DMS79 (cell line): ENCODE measurements at regions not wholly inside any gene's neighbourhood (a gene's known extent, or its start where the extent isn't known, plus 50 kb on each side); places are given as distances from the start of the nearest gene placed in this dataset.
"Not testable (repeated sequence)": the region's sequence is repeated elsewhere in the genome, so short reads cannot be mapped to it uniquely, and the experiment has no call there.

Experiments used
- DNase-seq: peaks from one replicate; lab custom pipeline; 2025; lab: John Stamatoyannopoulos, UW

GRCh38 chr18:27579364-27579763, 394.3 kb upstream of the CHST9 start:
- DNase-seq = no peak

DNA sequence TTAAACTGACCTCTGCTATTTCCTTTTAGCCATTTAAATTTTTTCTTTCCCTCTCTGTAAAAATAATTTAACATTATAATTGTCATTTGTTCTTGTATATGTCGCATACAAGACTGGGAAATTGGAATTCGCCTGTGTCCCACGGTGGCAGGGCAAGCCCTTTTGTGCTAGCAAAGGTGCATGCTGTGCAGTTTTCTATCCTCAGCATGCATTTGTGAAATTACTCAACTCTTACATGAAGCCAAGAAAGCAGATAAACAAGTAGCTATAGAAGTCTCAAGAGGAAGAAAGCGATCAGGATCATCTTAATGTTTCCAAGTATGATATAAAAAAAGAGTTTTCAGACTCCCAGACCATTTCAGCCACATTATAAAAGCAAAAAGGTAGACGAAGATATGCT, 392.6 kb upstream of the CHST9 start:
- DNase-seq = no peak

- no peak for DNase-seq
Observed at GRCh38 chr18:27577265-27577664, 392.2 kb upstream of the CHST9 start.

- no peak for DNase-seq
Observed at GRCh38 chr18:27567434-27567833, 382.3 kb upstream of the CHST9 start.

DNA sequence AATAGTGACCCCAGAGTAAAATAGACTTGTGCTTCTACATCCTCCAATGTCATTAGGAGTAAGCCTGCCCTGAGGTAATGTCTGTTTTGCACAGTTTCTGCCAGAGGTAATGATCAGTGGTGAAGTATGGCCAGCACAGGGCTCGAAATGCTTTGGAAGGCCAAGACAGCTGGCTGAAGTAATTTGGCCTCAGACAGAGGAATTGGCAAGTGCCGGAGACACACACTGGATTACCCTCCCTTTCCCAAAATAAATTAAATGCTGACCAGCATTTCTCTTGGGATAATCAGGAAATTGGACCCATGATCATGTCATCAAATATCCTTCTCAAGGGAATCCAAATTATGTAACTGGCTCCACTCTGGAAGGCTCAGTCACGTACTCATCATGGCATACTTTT, 379.0 kb upstream of the CHST9 start:
- no peak for DNase-seq

DNA sequence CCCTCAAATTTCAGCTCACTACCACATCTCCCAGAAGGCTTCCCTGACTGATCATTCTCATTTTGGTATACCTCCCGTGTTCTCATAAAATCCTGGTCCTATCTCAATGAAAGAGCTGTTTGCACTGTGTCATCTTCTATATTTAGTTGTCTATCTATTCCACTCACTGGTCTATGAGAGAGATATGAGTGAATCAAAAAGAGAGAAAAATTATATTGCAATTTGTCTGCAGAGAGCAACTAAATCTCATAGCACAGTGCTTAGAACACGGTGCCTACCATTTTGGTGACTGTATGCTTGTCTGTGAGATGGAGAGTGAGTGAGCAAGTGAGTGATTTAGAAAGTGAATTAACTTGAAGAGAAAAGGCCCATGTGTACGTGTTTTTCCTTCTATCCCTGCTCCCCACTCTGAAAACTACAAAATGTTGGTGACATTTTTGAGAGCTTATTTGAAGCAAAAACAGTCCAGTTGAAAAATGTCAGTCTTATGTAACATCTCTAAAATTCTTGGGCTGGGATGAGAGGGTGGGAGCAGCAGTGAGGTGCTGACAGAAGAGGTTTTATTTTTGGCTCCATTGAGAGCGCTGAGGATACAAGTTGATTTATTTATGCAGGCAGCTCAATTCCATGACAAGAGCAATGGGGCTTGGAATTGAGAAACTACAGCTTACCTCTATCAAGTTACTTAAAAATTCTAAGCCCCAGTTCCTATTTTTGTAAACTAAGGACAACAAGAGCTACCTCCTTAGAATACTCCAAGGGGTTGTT, 373.5 kb upstream of the CHST9 start:
- DNase-seq = no peak

DNA sequence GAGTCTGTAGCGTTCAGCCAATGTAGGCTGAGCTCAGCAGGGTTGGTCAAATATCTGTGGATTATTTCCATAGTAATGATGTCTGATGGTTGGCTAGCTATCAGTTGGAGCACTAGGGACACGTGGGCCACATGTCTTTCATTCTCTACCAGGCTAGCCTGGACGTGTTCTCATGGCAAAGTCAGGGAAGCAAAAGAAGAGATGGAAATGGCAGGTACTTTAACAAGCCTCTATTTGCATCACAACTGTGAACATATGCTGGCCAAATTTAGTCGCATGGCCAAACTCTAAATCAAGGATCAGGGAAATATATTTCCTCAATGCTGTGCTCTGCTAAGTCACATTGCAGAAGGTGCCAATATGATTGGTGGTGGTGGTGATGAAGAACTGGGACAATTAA, 371.6 kb upstream of the CHST9 start:
- DNase-seq = no peak

DNA sequence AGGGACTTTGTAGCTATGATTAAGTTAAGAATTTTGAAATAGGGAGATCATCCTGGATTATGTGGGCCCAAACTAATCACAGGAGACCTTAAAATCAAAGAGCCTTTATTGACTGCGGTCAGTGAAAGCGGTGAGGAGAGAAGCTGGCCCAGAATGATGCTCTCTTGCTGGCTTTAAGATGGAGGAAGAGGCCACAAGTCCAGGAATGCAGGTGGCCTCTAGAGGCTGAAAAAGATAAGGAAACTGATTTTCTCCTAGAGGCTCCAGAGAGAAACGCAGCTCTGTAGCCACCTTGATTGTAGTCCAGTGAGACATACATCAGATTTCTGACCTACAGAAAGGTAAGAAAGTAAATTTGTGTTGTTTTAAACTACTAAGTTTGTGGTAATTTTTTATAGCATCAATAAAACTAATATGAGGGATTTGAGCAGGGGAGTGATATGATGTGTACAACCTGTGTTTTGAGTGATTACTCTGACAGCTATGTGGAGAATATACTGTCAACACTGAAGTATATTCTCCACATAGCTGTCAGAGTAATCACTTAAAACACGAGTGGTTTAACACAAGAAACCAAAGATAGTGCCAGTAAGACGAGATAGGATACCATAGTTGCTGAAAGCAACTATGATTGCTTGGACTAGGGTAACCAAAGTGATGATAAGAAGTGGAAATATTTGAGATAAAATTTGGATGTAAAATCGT, 364.4 kb upstream of the CHST9 start:
- DNase-seq = no peak

- DNase-seq = peak; percentile 38
Observed at GRCh38 chr18:27546991-27547390, 361.9 kb upstream of the CHST9 start.

DNA sequence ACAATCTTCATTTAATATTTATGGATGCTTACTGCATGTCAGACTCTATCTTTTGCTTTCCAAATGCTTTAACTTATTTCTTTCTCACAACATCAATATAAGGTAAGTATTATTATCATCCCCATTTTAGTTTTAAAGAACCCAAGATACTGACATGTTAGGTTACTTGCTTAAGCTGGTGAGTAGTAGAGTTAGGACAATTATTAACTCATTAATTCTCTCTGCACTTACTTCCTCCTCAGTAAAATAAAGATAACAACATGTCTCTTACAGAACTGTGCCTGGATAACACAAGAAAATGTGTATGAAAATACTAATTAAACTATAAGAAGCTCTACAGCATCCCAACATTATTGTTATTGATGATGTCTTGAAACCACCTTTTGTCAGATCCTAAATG, 359.1 kb upstream of the CHST9 start:
- no peak for DNase-seq

GRCh38 chr18:27541293-27541692, 356.2 kb upstream of the CHST9 start:
- no peak for DNase-seq

DNA sequence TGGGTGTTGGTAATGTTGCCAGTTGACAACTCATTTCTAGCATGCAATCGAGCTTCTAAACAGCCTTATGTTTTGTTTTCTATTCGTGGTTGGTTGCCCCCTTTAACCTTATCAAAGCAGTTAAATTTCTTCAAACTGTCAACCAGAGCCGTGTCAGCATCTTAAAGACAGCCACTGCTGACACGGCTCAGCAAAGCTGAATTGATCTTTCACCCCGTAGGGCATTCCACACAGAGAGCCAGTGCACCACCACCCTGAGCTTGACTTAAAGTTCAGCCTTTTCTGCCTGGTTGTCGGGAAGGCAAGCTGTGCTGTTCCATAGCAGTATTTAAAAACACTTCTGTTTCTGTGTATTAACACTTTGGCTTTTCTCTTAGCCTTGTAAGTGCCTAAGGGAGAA, 355.0 kb upstream of the CHST9 start:
- DNase-seq = no peak

- DNase-seq = no peak
Observed at GRCh38 chr18:27528925-27529521, 343.9 kb upstream of the CHST9 start.

DNA sequence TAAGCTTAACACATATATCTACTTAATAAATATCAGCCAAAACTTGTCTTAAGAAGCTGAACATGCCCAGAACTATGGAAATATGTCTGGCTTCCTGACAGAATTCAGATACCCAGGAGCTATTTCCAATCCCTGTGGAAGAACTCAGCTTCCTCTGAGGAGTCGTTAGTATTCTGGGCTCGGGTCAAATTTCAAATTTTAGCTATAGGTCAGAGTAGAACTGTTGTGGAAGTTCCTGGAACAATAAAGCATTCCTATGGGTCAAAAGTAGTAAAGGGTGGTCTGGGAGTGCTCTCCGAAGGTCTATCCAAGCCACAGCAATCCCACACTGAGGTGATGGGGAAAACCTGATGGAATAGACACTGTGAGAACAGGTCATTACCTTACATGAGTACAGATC, 342.7 kb upstream of the CHST9 start:
- DNase-seq = no peak

- DNase-seq = no peak
Observed at GRCh38 chr18:27520401-27520800, 335.3 kb upstream of the CHST9 start.

DNA sequence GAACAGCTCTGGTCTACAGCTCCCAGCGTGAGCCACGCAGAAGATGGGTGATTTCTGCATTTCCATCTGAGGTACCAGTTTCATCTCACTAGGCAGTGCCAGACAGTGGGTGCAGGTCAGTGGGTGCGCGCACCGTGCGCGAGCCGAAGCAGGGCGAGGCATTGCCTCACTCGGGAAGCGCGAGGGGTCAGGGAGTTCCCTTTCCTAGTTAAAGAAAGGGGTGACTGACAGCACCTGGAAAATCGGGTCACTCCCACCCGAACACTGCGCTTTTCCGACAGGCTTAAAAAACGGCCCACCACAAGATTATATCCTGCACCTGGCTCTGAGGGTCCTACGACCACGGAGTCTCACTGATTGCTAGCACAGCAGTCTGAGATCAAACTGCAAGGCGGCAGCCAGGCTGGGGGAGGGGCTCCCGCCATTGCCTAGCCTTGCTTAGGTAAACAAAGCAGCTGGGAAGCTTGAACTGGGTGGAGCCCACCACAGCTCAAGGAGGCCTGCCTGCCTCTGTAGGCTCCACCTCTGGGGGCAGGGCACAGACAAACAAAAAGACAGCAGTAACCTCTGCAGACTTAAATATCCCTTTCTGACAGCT, 325.0 kb upstream of the CHST9 start:
- not testable (repeated sequence) for DNase-seq

- no peak for DNase-seq
Observed at GRCh38 chr18:27501671-27502070, 316.6 kb upstream of the CHST9 start.

DNA sequence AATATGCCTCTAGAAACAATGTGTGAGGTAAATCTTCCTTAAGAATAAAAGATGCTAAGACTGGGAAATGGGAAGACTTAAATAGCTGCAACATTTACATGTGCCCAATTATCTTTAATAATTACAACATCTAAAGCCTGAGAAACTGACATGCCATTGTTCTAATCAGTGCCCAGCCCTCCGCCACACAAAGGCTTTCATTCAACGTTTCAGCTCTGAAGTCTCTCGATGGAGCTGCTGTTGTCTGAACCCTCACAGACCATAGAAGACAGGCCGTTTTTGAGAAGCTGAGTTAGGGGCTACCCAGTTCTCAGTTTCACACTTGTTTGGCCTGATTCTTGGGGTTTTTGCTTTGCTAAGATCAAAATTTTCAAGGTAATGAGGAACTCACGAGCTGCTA, 315.4 kb upstream of the CHST9 start:
- no peak for DNase-seq

- DNase-seq = no peak
Observed at GRCh38 chr18:27497246-27497645, 312.1 kb upstream of the CHST9 start.

- DNase-seq = no peak
Observed at GRCh38 chr18:27493182-27493581, 308.1 kb upstream of the CHST9 start.

- DNase-seq = no peak
Observed at GRCh38 chr18:27491772-27492171, 306.7 kb upstream of the CHST9 start.

- no peak for DNase-seq
Observed at GRCh38 chr18:27483276-27483675, 298.2 kb upstream of the CHST9 start.

GRCh38 chr18:27478459-27478858, 293.4 kb upstream of the CHST9 start:
- no peak for DNase-seq
